ENCODE measurements at regions not wholly inside any gene's neighbourhood (a gene's known extent, or its start where the extent isn't known, plus 50 kb on each side); places are given as distances from the start of the nearest gene placed in this dataset.
A peak's percentile ranks its signal among the peaks of the same experiment; 100 is the strongest.

GRCh38 chr20:17885544-17885943 lies 83.0 kb downstream of the SNX5 start:
- Histone ChIP-seq H3K4me1 (no peaks in the 10 kb centered on the region), H3K27me3 (no peaks in the 10 kb centered on the region), H3K4me3 (no peak overlapping the region), H3K9me3 (no peaks in the 10 kb centered on the region), H3K27ac (no peak overlapping the region), H3K36me3 (no peaks in the 10 kb centered on the region)
- intact Hi-C loops (cut with DNase I): loop anchor here in 1 of 3 donors (10.0 kb wide), 1 partner anchor 201 kb away; the partner anchor contains the start of gene RRBP1
- no peak for DNase-seq
- ATAC-seq: peak in 2 of 4 donors; percentile 43 to 52
- no peak for FAIRE-seq
- no peak for TF ChIP-seq CTCF (IDR thresholded peaks at IDR 0.05)
- 59 to 65% methylated on average over 4 of the region's 4 CpGs for WGBS, 2 donors

GRCh38 chr20:17885076-17885475 lies 83.5 kb downstream of the SNX5 start:
- 73 to 91% methylated on average over 3 of the region's 3 CpGs for WGBS, 2 donors
- Histone ChIP-seq H3K9me3 (no peaks in the 10 kb centered on the region), H3K27ac (no peak overlapping the region), H3K4me3 (no peak overlapping the region), H3K4me1 (no peaks in the 10 kb centered on the region), H3K27me3 (no peaks in the 10 kb centered on the region), H3K36me3 (no peaks in the 10 kb centered on the region)
- no peak for TF ChIP-seq CTCF (IDR thresholded peaks at IDR 0.05)
- intact Hi-C loops (cut with DNase I): loop anchor here in 1 of 3 donors (10.0 kb wide), 1 partner anchor 200 kb away; the partner anchor contains the start of gene RRBP1
- DNase-seq: no peak
- no peak for FAIRE-seq
- ATAC-seq: no peak

GRCh38 chr20:17884307-17885003 lies 84.1 kb downstream of the SNX5 start:
- H3K9me3 ChIP-seq: no peaks in the 10 kb centered on the region
- TF ChIP-seq CTCF (IDR thresholded peaks at IDR 0.05): no peak
- WGBS, 2 donors: 81 to 83% methylated on average over 14 of the region's 14 CpGs
- no peaks in the 10 kb centered on the region for H3K36me3 ChIP-seq
- DNase-seq: no peak
- FAIRE-seq: no peak
- no peak for ATAC-seq
- H3K27me3 ChIP-seq: no peaks in the 10 kb centered on the region
- H3K27ac ChIP-seq: no peak overlapping the region
- H3K4me1 ChIP-seq: no peaks in the 10 kb centered on the region
- H3K4me3 ChIP-seq: no peak overlapping the region
- intact Hi-C loops (cut with DNase I): loop anchor here in 1 of 3 donors (10.0 kb wide), 1 partner anchor 200 kb away; the partner anchor contains the start of gene RRBP1

GRCh38 chr20:17883592-17884306 lies 84.8 kb downstream of the SNX5 start:
- Histone ChIP-seq H3K4me1 (no peaks in the 10 kb centered on the region), H3K36me3 (no peaks in the 10 kb centered on the region), H3K27ac (no peak overlapping the region), H3K4me3 (no peak overlapping the region), H3K9me3 (no peaks in the 10 kb centered on the region), H3K27me3 (no peaks in the 10 kb centered on the region)
- intact Hi-C loops (cut with DNase I): loop anchor here in 1 of 3 donors (10.0 kb wide), 1 partner anchor 199 kb away; the partner anchor contains the start of gene RRBP1
- no peak for TF ChIP-seq CTCF (IDR thresholded peaks at IDR 0.05)
- ATAC-seq (peak in 1 of 4 donors; percentile 45), DNase-seq (no peak), FAIRE-seq (no peak)
- WGBS, 2 donors: 88 to 89% methylated on average over 8 of the region's 8 CpGs

Data from pancreas (tissue), 10 donors.